ENCODE measurements at regions not wholly inside any gene's neighbourhood (a gene's known extent, or its start where the extent isn't known, plus 50 kb on each side); places are given as distances from the start of the nearest gene placed in this dataset.

DNA sequence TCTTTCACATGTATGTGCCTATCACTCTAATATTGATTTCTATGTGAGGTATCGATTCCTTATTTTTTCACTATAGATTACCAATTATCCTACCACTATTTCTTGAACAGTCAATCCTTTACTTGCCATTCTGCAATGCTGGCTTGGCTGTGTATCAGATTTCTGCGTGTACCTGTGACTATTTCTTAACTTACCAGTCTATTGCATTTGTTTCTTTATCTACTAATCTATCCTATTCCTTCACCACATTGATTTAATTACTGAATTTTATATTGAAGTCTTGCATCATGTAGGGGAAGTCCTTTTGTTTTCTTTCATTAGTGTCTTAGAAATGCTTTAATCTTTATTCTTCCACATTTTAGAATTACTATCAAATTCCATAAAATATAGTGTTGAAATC, 684.8 kb downstream of the LRRC70 start:
- TF ChIP-seq, protein P1, sequence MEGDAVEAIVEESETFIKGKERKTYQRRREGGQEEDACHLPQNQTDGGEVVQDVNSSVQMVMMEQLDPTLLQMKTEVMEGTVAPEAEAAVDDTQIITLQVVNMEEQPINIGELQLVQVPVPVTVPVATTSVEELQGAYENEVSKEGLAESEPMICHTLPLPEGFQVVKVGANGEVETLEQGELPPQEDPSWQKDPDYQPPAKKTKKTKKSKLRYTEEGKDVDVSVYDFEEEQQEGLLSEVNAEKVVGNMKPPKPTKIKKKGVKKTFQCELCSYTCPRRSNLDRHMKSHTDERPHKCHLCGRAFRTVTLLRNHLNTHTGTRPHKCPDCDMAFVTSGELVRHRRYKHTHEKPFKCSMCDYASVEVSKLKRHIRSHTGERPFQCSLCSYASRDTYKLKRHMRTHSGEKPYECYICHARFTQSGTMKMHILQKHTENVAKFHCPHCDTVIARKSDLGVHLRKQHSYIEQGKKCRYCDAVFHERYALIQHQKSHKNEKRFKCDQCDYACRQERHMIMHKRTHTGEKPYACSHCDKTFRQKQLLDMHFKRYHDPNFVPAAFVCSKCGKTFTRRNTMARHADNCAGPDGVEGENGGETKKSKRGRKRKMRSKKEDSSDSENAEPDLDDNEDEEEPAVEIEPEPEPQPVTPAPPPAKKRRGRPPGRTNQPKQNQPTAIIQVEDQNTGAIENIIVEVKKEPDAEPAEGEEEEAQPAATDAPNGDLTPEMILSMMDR (IDR thresholded peaks at IDR 0.05; ENCODE audit: insufficient read depth, missing control alignments), result no peak
- DNase-seq (ENCODE audit: insufficient read length, low spot score) (no peak), FAIRE-seq (no peak)

DNA sequence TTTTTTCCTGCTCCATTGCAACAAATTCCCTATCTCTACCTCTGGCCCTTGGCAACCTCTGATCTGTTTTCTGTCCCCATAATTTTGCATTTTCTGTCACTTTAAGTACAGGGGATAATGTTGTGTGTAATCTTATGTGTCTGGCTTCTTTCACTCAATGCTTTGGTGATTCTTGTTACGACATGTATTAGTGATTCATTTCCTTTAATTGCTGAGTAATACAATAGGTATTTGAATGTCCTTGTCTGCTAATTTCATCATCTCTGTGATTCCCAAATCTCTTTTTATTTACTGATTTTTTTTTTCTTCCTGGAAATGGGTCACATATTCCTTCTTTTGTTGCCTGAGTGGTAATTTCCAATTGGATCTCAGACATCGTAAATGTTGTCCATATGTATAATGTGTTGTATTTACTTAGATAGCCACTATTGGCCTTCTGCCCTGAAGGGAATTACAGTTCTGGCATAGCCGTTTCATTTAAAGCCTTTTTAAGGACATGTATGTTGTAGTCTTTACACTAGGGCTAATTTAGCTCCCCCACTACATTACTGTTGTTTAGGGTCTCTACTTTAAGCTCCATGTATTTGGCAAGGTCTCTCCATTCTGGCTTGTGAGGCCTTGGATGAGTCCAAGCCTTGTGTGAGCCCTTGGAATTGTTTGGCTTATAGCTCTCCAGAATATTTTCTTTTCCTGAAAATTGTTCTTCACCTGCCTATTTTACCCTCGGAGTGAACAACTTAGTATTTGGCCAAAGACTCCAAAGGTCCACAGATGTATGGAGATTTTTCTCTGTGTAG, 683.8 kb downstream of the LRRC70 start:
- TF ChIP-seq, protein P1 (IDR thresholded peaks at IDR 0.05; ENCODE audit: insufficient read depth, missing control alignments), result no peak
- FAIRE-seq (no peak), DNase-seq (ENCODE audit: insufficient read length, low spot score) (no peak)

DNA sequence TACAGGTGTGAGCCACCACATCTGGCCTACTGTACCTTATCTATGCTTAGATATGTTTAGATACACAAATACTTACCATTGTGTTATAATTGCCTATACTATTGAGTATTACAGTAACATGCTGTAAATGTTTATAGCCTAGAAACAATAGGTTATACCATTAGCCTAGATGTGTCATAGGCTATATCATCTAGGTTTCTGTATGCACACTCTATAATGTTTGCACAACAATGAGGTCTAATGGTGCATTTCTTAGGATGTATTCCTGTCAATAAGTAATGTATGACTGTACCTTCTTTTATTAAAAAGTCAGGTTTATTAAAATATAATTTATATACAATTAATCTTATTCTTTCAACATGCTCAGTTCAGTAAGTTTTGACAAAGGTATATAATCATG, 683.1 kb downstream of the LRRC70 start:
- no peak for DNase-seq (ENCODE audit: insufficient read length, low spot score)
- FAIRE-seq, result no peak
- TF ChIP-seq, protein P1 (IDR thresholded peaks at IDR 0.05; ENCODE audit: insufficient read depth, missing control alignments), result no peak

DNA sequence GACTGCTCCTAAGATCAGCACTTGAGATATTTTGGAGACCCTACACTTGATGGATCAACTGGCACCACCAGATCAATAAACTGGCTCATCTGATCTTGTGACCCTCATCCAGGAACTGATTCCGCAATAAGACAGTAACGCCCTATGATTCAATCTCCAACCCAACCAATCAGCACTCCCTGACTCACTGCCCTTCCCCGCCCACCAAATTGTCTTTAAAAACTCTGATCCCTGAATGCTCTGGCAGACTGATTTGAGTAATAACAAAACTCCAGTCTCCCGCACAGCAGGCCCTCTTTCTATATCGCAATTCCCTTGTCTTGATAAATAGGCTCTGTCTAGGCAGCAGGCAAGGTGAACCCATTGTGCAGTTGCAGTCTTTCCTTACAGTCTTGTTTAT, 677.0 kb downstream of the LRRC70 start:
- FAIRE-seq (no peak), DNase-seq (ENCODE audit: insufficient read length, low spot score) (no peak)
- TF ChIP-seq, protein P1 (IDR thresholded peaks at IDR 0.05; ENCODE audit: insufficient read depth, missing control alignments), result no peak

DNA sequence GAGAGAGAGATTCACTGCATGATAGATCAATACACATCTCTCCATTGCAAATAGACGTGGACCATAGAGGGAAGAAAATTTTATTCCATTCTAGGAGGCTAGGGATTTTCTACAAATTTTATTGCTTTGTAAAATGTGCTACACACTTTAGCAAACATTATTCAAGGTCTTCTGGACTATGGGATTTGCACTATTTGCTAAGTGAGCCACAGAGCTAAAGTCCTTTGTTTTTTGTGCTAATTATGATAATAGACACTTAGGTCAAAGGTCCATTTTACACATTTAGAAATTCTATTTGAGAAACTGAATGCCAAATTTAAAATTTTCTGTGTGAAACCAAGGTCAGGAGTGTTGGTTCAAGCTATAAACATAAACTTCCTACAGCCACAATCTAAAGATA, 672.3 kb downstream of the LRRC70 start:
- FAIRE-seq (no peak), DNase-seq (ENCODE audit: insufficient read length, low spot score) (no peak)
- TF ChIP-seq, protein P1 (IDR thresholded peaks at IDR 0.05; ENCODE audit: insufficient read depth, missing control alignments), result no peak

DNA sequence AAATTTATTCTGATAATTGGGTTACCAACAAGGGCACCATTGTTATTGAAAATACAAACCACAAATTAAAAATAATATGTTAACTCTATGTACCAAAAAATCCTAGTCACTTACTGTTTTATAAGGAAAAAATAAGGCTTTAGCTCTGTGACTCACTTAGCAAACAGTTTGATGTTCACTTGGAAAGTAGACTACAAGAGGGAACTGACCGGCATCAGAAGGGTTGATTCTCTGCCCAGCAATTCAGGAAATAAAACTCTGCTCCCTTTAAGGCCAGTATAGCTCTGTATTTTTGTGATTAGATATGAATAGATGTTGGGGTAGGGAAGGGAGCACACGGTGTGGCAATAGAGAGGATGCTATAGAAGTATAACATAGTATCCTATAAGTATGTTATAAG, 671.3 kb downstream of the LRRC70 start:
- TF ChIP-seq, protein P1 (IDR thresholded peaks at IDR 0.05; ENCODE audit: insufficient read depth, missing control alignments), result no peak
- no peak for FAIRE-seq
- DNase-seq (ENCODE audit: insufficient read length, low spot score), result no peak

DNA sequence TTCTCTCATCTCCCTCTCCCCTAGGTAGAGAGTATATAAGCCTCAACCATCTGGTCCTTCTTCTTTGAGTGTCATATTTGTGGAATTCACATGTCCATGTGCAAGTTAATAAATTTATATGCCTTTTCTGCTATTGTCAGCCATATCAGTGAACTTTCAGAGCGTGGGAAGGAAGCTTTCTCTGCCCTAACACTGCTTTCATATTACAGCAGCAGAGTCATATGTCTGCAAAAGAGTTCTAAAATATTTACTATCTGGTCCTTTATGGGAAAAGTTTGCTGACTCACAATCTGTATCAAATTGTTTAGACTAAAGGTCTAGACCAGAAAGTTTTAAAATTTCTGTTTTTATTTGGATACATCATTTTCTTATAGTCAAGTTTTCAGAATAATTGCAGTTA, 669.0 kb downstream of the LRRC70 start:
- TF ChIP-seq, protein P1 (IDR thresholded peaks at IDR 0.05; ENCODE audit: insufficient read depth, missing control alignments), result no peak
- DNase-seq (ENCODE audit: insufficient read length, low spot score) (no peak), FAIRE-seq (no peak)

All from D721Med (cell line).